Smooth muscle cell (in vitro differentiated cells): ENCODE measurements at regions not wholly inside any gene's neighbourhood (a gene's known extent, or its start where the extent isn't known, plus 50 kb on each side); places are given as distances from the start of the nearest gene placed in this dataset.
"Not testable (repeated sequence)": the region's sequence is repeated elsewhere in the genome, so short reads cannot be mapped to it uniquely, and the experiment has no call there.

ENCODE experiments used
- DNase-seq: peaks from one replicate; lab custom pipeline; 2025; ENCODE audit not compliant: unreplicated experiment; lab: John Stamatoyannopoulos, UW
- H2AFZ ChIP-seq: fragments of 200-600 bp; sonication (generic); 2 replicates; pipeline ENCODE4 v1.6.0; 2016; ENCODE audit warnings: antibody characterized with exemption, low read depth, mild to moderate bottlenecking
- H3F3A ChIP-seq: fragments of 200-600 bp; sonication (generic); 2 replicates; pipeline ENCODE4 v1.6.0; 2017; ENCODE audit warnings: antibody characterized with exemption, low read depth
- H3K27ac ChIP-seq: fragments of 200-600 bp; sonication (generic); 2 replicates; pipeline ENCODE4 v1.5.1; 2016; ENCODE audit warnings: low read depth, mild to moderate bottlenecking
- H3K27me3 ChIP-seq: fragments of 200-600 bp; sonication (generic); 2 replicates; pipeline ENCODE4 v1.6.1; 2016; ENCODE audit warnings: low read depth, mild to moderate bottlenecking
- H3K36me3 ChIP-seq: fragments of 200-600 bp; sonication (generic); 2 replicates; pipeline ENCODE4 v1.5.1; 2016; ENCODE audit warnings: low read depth
- H3K4me1 ChIP-seq: fragments of 200-600 bp; sonication (generic); 2 replicates; pipeline ENCODE4 v1.5.1; 2016; ENCODE audit warnings: low read depth
- H3K4me2 ChIP-seq: fragments of 200-600 bp; sonication (generic); 2 replicates; pipeline ENCODE4 v1.6.0; 2016; ENCODE audit warnings: mild to moderate bottlenecking
- H3K4me3 ChIP-seq: fragments of 200-600 bp; sonication (generic); 2 replicates; pipeline ENCODE4 v1.5.1; 2016; ENCODE audit warnings: mild to moderate bottlenecking
- H3K79me2 ChIP-seq: fragments of 200-600 bp; sonication (generic); 2 replicates; pipeline ENCODE4 v1.6.0; 2016; ENCODE audit warnings: low read depth, mild to moderate bottlenecking
- H3K9ac ChIP-seq: fragments of 200-600 bp; sonication (generic); 2 replicates; pipeline ENCODE4 v1.6.0; 2016; ENCODE audit warnings: low read depth
- H3K9me3 ChIP-seq: fragments of 200-600 bp; sonication (generic); replicated peaks from 2 replicates; pipeline ENCODE4 v1.5.1; 2016; ENCODE audit warnings: low read depth
- H4K20me1 ChIP-seq: fragments of 200-600 bp; sonication (generic); 2 replicates; pipeline ENCODE4 v1.6.0; 2016; ENCODE audit warnings: low read depth
- WGBS: methylation state at CpG from one replicate; pipeline ENCODE4 v1.1.7; 2016; ENCODE audit warnings: low lambda C conversion rate; 5-methylcytosine and 5-hydroxymethylcytosine counted together
- TF ChIP-seq, protein P1 (sequence below): fragments of 200-600 bp; sonication (generic); IDR thresholded peaks from 2 replicates; pipeline ENCODE4 v1.5.1; 2017; ENCODE audit warnings: borderline replicate concordance, mild to moderate bottlenecking, antibody characterized with exemption; ENCODE audit not compliant: insufficient read depth, poor library complexity, severe bottlenecking

- H3K27ac ChIP-seq: no peak overlapping the region
- H3K36me3 ChIP-seq: no peaks in the 10 kb centered on the region
- DNase-seq: no peak
- no peaks in the 10 kb centered on the region for H3K79me2 ChIP-seq
- peaks cover 68% of the 10 kb centered on the region for H3K9me3 ChIP-seq
- H3K9ac ChIP-seq: no peak overlapping the region
- no peaks in the 10 kb centered on the region for H3K4me1 ChIP-seq
- no peaks in the 10 kb centered on the region for H4K20me1 ChIP-seq
- WGBS: 59% methylated on average over 8 of the region's 8 CpGs
- TF ChIP-seq, protein P1, sequence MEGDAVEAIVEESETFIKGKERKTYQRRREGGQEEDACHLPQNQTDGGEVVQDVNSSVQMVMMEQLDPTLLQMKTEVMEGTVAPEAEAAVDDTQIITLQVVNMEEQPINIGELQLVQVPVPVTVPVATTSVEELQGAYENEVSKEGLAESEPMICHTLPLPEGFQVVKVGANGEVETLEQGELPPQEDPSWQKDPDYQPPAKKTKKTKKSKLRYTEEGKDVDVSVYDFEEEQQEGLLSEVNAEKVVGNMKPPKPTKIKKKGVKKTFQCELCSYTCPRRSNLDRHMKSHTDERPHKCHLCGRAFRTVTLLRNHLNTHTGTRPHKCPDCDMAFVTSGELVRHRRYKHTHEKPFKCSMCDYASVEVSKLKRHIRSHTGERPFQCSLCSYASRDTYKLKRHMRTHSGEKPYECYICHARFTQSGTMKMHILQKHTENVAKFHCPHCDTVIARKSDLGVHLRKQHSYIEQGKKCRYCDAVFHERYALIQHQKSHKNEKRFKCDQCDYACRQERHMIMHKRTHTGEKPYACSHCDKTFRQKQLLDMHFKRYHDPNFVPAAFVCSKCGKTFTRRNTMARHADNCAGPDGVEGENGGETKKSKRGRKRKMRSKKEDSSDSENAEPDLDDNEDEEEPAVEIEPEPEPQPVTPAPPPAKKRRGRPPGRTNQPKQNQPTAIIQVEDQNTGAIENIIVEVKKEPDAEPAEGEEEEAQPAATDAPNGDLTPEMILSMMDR: no peak
- H3K4me2 ChIP-seq: no peak overlapping the region
- no peak overlapping the region for H3K4me3 ChIP-seq
- no peaks in the 10 kb centered on the region for H3K27me3 ChIP-seq
- H3F3A ChIP-seq: no peaks in the 10 kb centered on the region
- no peak overlapping the region for H2AFZ ChIP-seq
These were observed 821.7 kb downstream of the TMEM121 start for GRCh38 chr14:106347890-106348755.

- H3K27me3 ChIP-seq, H3K79me2 ChIP-seq, H3K4me1 ChIP-seq, H3K36me3 ChIP-seq, H2AFZ ChIP-seq, DNase-seq, H3K4me2 ChIP-seq, H3F3A ChIP-seq, H3K27ac ChIP-seq, H4K20me1 ChIP-seq, H3K4me3 ChIP-seq, H3K9ac ChIP-seq: not testable (repeated sequence)
- H3K9me3 ChIP-seq: peaks cover 63% of the 10 kb centered on the region
- WGBS: 64% methylated on average over 18 of the region's 18 CpGs
These were observed 822.6 kb downstream of the TMEM121 start for GRCh38 chr14:106348873-106349540.

GRCh38 chr14:106349678-106350457 is 823.5 kb downstream of the TMEM121 start:
- H3K27ac ChIP-seq, H3K9ac ChIP-seq, H4K20me1 ChIP-seq, H3K4me3 ChIP-seq, H3K4me2 ChIP-seq, H3K4me1 ChIP-seq, H3K79me2 ChIP-seq, H3K27me3 ChIP-seq, H3F3A ChIP-seq, H3K36me3 ChIP-seq, DNase-seq, H2AFZ ChIP-seq: not testable (repeated sequence)
- peaks cover 62% of the 10 kb centered on the region for H3K9me3 ChIP-seq
- 76% methylated on average over 7 of the region's 7 CpGs for WGBS

- DNase-seq: not testable (repeated sequence)
- WGBS: 42% methylated on average over 8 of the region's 8 CpGs
These were observed 828.8 kb downstream of the TMEM121 start for GRCh38 chr14:106355007-106355791.

GRCh38 chr14:106355881-106356642 is 829.7 kb downstream of the TMEM121 start:
- H3K27ac ChIP-seq, DNase-seq, H4K20me1 ChIP-seq, H3K4me2 ChIP-seq, H3K4me1 ChIP-seq, H3K9ac ChIP-seq, H3K79me2 ChIP-seq, H3F3A ChIP-seq, H3K27me3 ChIP-seq, H3K4me3 ChIP-seq, H2AFZ ChIP-seq, H3K36me3 ChIP-seq: not testable (repeated sequence)
- WGBS: 61% methylated on average over 6 of the region's 6 CpGs
- peaks cover 42% of the 10 kb centered on the region for H3K9me3 ChIP-seq

More at GRCh38 chr14:106355007-106355791, 828.8 kb downstream of the TMEM121 start:
- H3K36me3 ChIP-seq, H3K4me2 ChIP-seq, H4K20me1 ChIP-seq, H3K27ac ChIP-seq, H3K27me3 ChIP-seq, H3K79me2 ChIP-seq, H3F3A ChIP-seq, H3K9ac ChIP-seq, H2AFZ ChIP-seq, H3K4me1 ChIP-seq, H3K4me3 ChIP-seq: not testable (repeated sequence)
- peaks cover 48% of the 10 kb centered on the region for H3K9me3 ChIP-seq

DNA sequence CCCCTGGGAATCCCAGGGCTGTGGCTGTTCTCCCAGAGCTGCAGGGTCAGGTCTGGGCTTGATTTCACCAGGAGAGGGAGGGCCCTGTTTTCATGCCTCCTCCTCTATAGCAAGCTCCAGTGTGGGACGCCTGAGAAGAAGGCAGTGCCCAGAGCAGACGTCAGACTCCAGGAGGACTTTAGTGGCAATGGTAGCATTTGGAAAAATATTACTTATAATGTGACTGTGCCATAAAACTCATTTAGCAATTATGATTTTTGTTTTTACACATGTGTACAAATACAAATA is 830.2 kb downstream of the TMEM121 start:
- H3K4me1 ChIP-seq, H3K79me2 ChIP-seq, H3F3A ChIP-seq, H3K36me3 ChIP-seq, H3K4me3 ChIP-seq, H3K27me3 ChIP-seq, H4K20me1 ChIP-seq, DNase-seq, H3K4me2 ChIP-seq, H3K27ac ChIP-seq, H3K9ac ChIP-seq, H2AFZ ChIP-seq: not testable (repeated sequence)
- WGBS: 39% methylated on average over 2 of the region's 2 CpGs
- H3K9me3 ChIP-seq: peaks cover 37% of the 10 kb centered on the region
